Mesothelial cell of epicardium (in vitro differentiated cells): ENCODE measurements at regions not wholly inside any gene's neighbourhood (a gene's known extent, or its start where the extent isn't known, plus 50 kb on each side); places are given as distances from the start of the nearest gene placed in this dataset.

ENCODE experiments used
- DNase-seq, 2 experiments: peaks; one replicate each; pipeline ENCODE4 v3.0.0; 2021; ENCODE audit warnings: low spot score in 2 of 2; ENCODE audit not compliant: unreplicated experiment in 2 of 2
- H3K27ac Mint-ChIP-seq: 2 replicates; pipeline ENCODE4 v1.8.0; 2021; ENCODE audit warnings: mixed read lengths
- H3K27me3 Mint-ChIP-seq: 2 replicates; pipeline ENCODE4 v1.8.0; 2021; ENCODE audit warnings: low read depth, mixed read lengths
- H3K36me3 Mint-ChIP-seq: 2 replicates; pipeline ENCODE4 v1.8.0; 2021; ENCODE audit warnings: mixed read lengths
- H3K4me1 Mint-ChIP-seq: 2 replicates; pipeline ENCODE4 v1.8.0; 2021; ENCODE audit warnings: mixed read lengths
- H3K4me3 Mint-ChIP-seq: 2 replicates; pipeline ENCODE4 v1.8.0; 2021; ENCODE audit warnings: mild to moderate bottlenecking, moderate library complexity, mixed read lengths
- H3K9me3 Mint-ChIP-seq: 2 replicates; pipeline ENCODE4 v1.8.0; 2021; ENCODE audit warnings: mixed read lengths
- TF ChIP-seq, protein P1 (sequence below): fragments of 200-600 bp; sonication (generic); IDR thresholded peaks from one replicate; pipeline ENCODE4 v1.5.0; 2021; ENCODE audit warnings: antibody characterized with exemption; ENCODE audit not compliant: unreplicated experiment

DNA sequence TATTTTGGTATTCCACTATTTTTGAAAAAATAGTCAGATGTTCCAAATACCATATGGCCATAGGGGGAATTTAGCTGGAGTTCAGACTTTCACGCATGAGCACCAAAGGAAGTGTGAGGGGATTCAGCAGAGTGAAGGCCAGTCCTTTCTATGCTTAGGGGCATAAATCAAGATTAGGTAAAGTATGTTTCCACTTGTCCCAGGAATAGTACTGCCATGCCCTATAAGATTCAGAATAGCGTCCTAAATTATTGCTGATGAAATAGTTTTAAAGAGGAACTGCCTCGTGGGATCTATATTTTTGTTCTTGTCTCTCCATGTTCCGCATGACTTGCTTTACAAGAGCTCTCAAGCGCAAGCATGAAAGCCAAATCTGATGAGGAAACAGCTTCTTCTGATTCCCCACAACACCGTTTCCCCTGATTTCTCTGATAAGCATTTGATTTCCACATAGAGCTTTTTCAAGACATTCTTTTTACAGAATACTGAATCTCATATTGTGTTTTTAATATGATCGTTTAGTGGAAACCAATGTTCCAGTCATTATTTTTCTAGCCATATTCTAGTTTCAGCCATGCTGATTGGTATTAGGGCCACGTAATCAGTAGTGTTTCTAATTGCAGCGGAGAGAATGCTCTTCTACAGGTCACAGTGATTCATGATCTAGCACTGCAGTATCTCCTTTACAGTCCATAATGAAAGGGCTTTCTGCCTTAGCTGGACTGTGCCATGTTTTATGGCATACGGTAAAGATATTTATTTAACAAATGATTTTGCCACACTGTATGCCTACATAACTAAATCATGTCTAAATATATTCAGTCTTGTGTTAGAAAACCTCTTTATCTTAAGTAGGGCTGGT, 492.3 kb downstream of the CENPC start:
- H3K27me3 Mint-ChIP-seq, result no peaks in the 10 kb centered on the region
- no peak overlapping the region for H3K27ac Mint-ChIP-seq
- TF ChIP-seq, protein P1, sequence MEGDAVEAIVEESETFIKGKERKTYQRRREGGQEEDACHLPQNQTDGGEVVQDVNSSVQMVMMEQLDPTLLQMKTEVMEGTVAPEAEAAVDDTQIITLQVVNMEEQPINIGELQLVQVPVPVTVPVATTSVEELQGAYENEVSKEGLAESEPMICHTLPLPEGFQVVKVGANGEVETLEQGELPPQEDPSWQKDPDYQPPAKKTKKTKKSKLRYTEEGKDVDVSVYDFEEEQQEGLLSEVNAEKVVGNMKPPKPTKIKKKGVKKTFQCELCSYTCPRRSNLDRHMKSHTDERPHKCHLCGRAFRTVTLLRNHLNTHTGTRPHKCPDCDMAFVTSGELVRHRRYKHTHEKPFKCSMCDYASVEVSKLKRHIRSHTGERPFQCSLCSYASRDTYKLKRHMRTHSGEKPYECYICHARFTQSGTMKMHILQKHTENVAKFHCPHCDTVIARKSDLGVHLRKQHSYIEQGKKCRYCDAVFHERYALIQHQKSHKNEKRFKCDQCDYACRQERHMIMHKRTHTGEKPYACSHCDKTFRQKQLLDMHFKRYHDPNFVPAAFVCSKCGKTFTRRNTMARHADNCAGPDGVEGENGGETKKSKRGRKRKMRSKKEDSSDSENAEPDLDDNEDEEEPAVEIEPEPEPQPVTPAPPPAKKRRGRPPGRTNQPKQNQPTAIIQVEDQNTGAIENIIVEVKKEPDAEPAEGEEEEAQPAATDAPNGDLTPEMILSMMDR, result no peak
- H3K4me3 Mint-ChIP-seq, result no peak overlapping the region
- H3K9me3 Mint-ChIP-seq, result no peaks in the 10 kb centered on the region
- no peak for DNase-seq
- H3K36me3 Mint-ChIP-seq, result no peaks in the 10 kb centered on the region
- peaks cover 43% of the 10 kb centered on the region for H3K4me1 Mint-ChIP-seq

DNA sequence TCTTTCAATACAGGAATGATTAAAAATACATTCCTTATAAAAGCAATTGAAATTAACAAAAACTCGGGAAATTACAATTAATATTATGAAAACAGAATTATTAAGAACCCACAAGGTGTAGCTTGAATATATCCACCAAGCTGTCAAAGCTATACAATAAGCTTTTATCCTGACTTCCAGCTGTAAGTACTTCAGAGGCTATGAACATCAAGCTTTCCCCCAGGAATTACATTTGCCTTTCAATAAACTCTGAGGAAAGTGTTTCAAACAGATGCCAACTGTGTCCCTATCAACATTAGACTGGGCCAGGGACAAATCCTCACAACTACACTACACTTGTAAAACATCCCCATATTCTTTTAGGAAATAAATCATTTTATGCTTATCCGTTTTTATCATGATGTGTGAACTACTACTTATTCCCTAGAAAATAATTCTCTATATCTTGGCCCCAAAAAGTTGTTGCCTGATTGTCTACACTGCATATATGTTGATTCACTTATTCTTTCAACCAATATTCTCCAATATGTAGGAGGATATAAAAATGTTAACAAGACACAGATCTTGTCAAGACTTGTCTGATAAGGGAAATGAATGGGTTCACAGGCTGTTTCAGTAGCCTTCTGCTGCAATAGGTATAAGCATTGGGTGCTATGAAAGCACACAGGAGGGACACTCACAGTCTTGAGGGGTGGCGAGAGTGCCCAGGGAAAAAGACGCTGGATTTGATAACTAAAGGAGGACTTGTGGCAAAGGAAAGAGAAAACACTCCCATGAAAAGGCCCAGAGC, 494.1 kb downstream of the CENPC start:
- Mint-ChIP-seq H3K36me3 (no peaks in the 10 kb centered on the region), H3K9me3 (no peaks in the 10 kb centered on the region), H3K27me3 (no peaks in the 10 kb centered on the region), H3K4me1 (peaks cover 39% of the 10 kb centered on the region), H3K4me3 (no peak overlapping the region), H3K27ac (peak overlapping the region; percentile 32)
- DNase-seq, result no peak
- TF ChIP-seq, protein P1, result no peak

DNA sequence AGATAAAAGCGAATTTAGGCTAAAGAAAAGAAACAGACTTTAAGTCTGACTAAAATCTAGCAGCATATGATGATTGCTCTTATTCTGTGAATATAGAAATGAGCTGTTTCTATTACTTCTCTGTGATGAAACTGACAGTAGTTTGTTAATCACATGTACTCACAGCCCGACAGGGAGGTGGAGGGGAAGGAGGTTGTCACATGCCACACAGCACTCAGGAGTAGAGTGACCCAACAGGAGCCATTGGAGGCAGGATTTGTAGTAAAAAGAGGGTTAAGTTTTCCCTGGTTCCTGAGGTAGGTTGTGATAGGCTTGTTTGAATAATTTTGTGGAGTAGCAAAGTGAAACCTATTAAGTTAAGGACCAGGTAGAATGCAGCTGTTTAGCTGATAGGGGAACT, 495.9 kb downstream of the CENPC start:
- H3K27me3 Mint-ChIP-seq, result no peaks in the 10 kb centered on the region
- H3K9me3 Mint-ChIP-seq, result no peaks in the 10 kb centered on the region
- TF ChIP-seq, protein P1, result no peak
- DNase-seq, result no peak
- peaks cover 30% of the 10 kb centered on the region for H3K4me1 Mint-ChIP-seq
- no peaks in the 10 kb centered on the region for H3K36me3 Mint-ChIP-seq
- no peak overlapping the region for H3K27ac Mint-ChIP-seq
- no peak overlapping the region for H3K4me3 Mint-ChIP-seq

DNA sequence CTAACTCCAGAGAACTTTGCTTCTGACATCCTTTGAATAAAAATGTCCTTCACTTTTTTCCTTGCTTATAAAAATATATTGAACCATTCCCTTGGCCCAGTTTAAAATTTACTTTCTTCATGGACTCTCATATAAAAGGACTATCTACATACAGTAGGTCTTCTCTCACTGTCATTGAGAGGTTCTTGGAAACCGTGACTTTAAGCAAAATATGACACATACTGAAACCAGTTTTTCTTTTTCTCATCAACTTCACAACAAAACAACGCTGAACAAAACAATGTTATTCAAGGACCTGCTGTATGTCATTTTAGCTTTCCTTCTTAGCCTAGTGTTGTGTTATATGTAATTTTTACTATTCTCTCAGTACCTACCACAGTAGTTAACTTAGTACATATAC, 496.8 kb downstream of the CENPC start:
- Mint-ChIP-seq H3K36me3 (no peaks in the 10 kb centered on the region), H3K27me3 (no peaks in the 10 kb centered on the region), H3K4me3 (no peak overlapping the region), H3K9me3 (no peaks in the 10 kb centered on the region), H3K27ac (no peak overlapping the region), H3K4me1 (peaks cover 27% of the 10 kb centered on the region)
- no peak for DNase-seq
- TF ChIP-seq, protein P1, result no peak

DNA sequence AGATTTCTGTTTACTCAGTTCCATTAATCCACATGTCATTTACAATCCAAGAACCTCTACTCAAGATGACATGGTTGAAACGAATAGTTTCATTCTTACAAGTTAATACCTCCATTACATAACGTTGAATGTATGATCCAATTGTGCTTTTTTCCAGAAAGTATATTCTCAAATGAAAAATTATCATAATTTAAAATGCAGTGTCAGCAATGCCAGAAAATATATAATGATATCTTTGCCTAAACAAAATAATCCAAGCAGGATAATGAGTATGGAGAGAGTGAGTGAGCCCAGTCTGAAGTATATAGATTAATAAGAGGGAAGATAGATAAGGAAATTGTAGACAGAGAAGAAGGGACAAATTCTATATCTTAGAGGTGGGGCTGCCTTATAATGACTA, 505.0 kb downstream of the CENPC start:
- Mint-ChIP-seq H3K4me3 (no peak overlapping the region), H3K9me3 (peaks cover 8% of the 10 kb centered on the region), H3K27ac (no peak overlapping the region), H3K36me3 (no peaks in the 10 kb centered on the region), H3K27me3 (no peaks in the 10 kb centered on the region), H3K4me1 (no peaks in the 10 kb centered on the region)
- no peak for DNase-seq
- TF ChIP-seq, protein P1, result no peak
